HepG2 (cell line): ENCODE measurements at regions not wholly inside any gene's neighbourhood (a gene's known extent, or its start where the extent isn't known, plus 50 kb on each side); places are given as distances from the start of the nearest gene placed in this dataset.

Source experiments
- ATAC-seq: fragments of 200-7000 bp; cut with Tn5 transposase; 3 replicates; pipeline ENCODE4 v1.9.1; 2020; ENCODE audit warnings: mild to moderate bottlenecking, moderate library complexity
- BruUV-seq: library from RNA; stranded (reverse); fragments of 400-500 nt; replicated peaks from 2 replicates; lab custom pipeline; 2021; lab: Mats Ljungman, UMichigan
- CTCF ChIA-PET: fragments of 300-600 bp; formaldehyde crosslinking; extraction: SDS; loops from one replicate; lab custom pipeline; 2021; ENCODE audit warnings: low total read pairs, inconsistent platforms, low intra/inter-chr PET ratio; lab: Yijun Ruan, JAX
- POLR2A ChIA-PET: fragments of 350-600 bp; sonication (Branson Sonifier 250); formaldehyde crosslinking; loops from one replicate; lab custom pipeline; 2020; ENCODE audit warnings: antibody characterized with exemption, inconsistent platforms; lab: Yijun Ruan, JAX
- DNase-seq: peaks from one replicate; pipeline ENCODE4 v3.0.0-alpha.2; 2015; ENCODE audit warnings: low spot score
- FAIRE-seq: peaks from 3 replicates; lab custom pipeline; 2011; peaks lifted over from hg19 to GRCh38; lab: Jason Lieb, UNC
- H2AFZ ChIP-seq: one replicate; pipeline ENCODE4 v1.6.1; 2011; ENCODE audit warnings: low read length, inconsistent platforms
- H3K27ac ChIP-seq: fragments of 300-600 bp; 3 replicates; pipeline ENCODE4 v1.8.0; 2011; ENCODE audit warnings: mixed run types, mild to moderate bottlenecking, mixed read lengths, low read length, inconsistent platforms; ENCODE audit not compliant: insufficient read depth; ENCODE audit errors: extremely low read length
- H3K27me3 ChIP-seq, 2 experiments: fragments of 200-600 bp in 1 of 2; 2 replicates in 1 of 2; 3 replicates in 1 of 2; pipeline versions ENCODE4 v1.6.0 to v1.8.0; 2011; ENCODE audit warnings: low read length in 2 of 2, mild to moderate bottlenecking in 2 of 2, moderate library complexity in 2 of 2, inconsistent platforms in 1 of 2; ENCODE audit not compliant: insufficient read depth in 2 of 2, control insufficient read depth in 1 of 2
- H3K36me3 ChIP-seq, 2 experiments: fragments of 200-600 bp in 1 of 2; replicated peaks in 1 of 2; 2 replicates in 1 of 2; 3 replicates in 1 of 2; pipeline versions ENCODE4 v1.5.1 to v1.8.0; 2011; ENCODE audit warnings: low read length in 2 of 2, inconsistent platforms in 1 of 2; ENCODE audit not compliant: insufficient read depth in 2 of 2, control insufficient read depth in 1 of 2
- H3K4me1 ChIP-seq: 2 replicates; pipeline ENCODE4 v1.5.1; 2012; ENCODE audit warnings: low read length, inconsistent platforms; ENCODE audit not compliant: insufficient read depth
- H3K4me2 ChIP-seq: 2 replicates; pipeline ENCODE4 v1.6.0; 2011; ENCODE audit warnings: low read depth, low read length, inconsistent platforms
- H3K4me3 ChIP-seq, 3 experiments: fragments of 200-600 bp in 1 of 3; sonication (generic), shearing (Covaris generic) in 1 of 3; replicated peaks in 1 of 3; 2 replicates each; pipeline ENCODE4 v1.5.1; 2011 to 2016; ENCODE audit warnings: low read length in 3 of 3, inconsistent platforms in 2 of 3, low read depth in 2 of 3, mild to moderate bottlenecking in 2 of 3, control low read depth in 1 of 3, mixed read lengths in 1 of 3; ENCODE audit not compliant: insufficient read depth in 1 of 3
- H3K79me2 ChIP-seq: one replicate; pipeline ENCODE4 v1.6.1; 2011; ENCODE audit warnings: low read length, inconsistent platforms; ENCODE audit not compliant: insufficient read depth
- H3K9ac ChIP-seq: 2 replicates; pipeline ENCODE4 v1.6.0; 2011; ENCODE audit warnings: mild to moderate bottlenecking, low read depth, low read length, inconsistent platforms; ENCODE audit not compliant: insufficient read depth
- H3K9me3 ChIP-seq: 2 replicates; pipeline ENCODE4 v1.5.1; 2012; ENCODE audit warnings: mild to moderate bottlenecking, low read length
- H4K20me1 ChIP-seq: 2 replicates; pipeline ENCODE4 v1.6.0; 2011; ENCODE audit warnings: inconsistent platforms, mild to moderate bottlenecking, low read length, moderate library complexity; ENCODE audit not compliant: insufficient read depth
- FOSL2 ChIP-seq: sonication (generic); formaldehyde crosslinking; IDR thresholded peaks from 2 replicates; pipeline ENCODE4 v1.4.0; 2020; ENCODE audit warnings: missing genetic modification reagents
- FOXJ3 ChIP-seq: sonication (generic); formaldehyde crosslinking; IDR thresholded peaks from 2 replicates; pipeline ENCODE4 v1.4.0; 2020; ENCODE audit warnings: missing genetic modification reagents, mild to moderate bottlenecking, borderline replicate concordance
- JUND ChIP-seq: sonication (generic); formaldehyde crosslinking; IDR thresholded peaks from 2 replicates; pipeline ENCODE4 v1.8.0; 2022; ENCODE audit warnings: mild to moderate bottlenecking, missing genetic modification reagents
- MBD4 ChIP-seq: IDR thresholded peaks from 2 replicates; pipeline ENCODE4 v1.6.1; 2012; ENCODE audit warnings: low read length, inconsistent platforms, borderline replicate concordance
- NFKB2 ChIP-seq: sonication (generic); formaldehyde crosslinking; IDR thresholded peaks from 2 replicates; pipeline ENCODE4 v1.4.0; 2020; ENCODE audit warnings: missing genetic modification reagents, borderline replicate concordance
- NFYC ChIP-seq: IDR thresholded peaks from 2 replicates; pipeline ENCODE4 v1.6.1; 2016; ENCODE audit warnings: missing genetic modification reagents, missing compliant biosample characterization
- SIN3B ChIP-seq: fragments of 150-350 bp; IDR thresholded peaks from 2 replicates; pipeline ENCODE4 v1.6.1; 2014; ENCODE audit warnings: low read length
- SP5 ChIP-seq: IDR thresholded peaks from 2 replicates; pipeline ENCODE4 v1.6.1; 2016; ENCODE audit warnings: low read depth, borderline replicate concordance
- TARDBP ChIP-seq: sonication (generic); formaldehyde crosslinking; IDR thresholded peaks from 2 replicates; pipeline ENCODE4 v1.8.0; 2022; ENCODE audit warnings: mild to moderate bottlenecking, missing genetic modification reagents
- TCF12 ChIP-seq, 2 experiments: fragments of 450-650 bp in 1 of 2; sonication (generic) in 1 of 2; formaldehyde crosslinking in 1 of 2; IDR thresholded peaks; 2 replicates each; pipeline versions ENCODE4 v1.6.1 to v1.8.0; 2017 to 2022; ENCODE audit warnings: antibody characterized with exemption in 1 of 2, mild to moderate bottlenecking in 1 of 2, missing genetic modification reagents in 1 of 2, moderate library complexity in 1 of 2
- TMF1 ChIP-seq: sonication (generic); formaldehyde crosslinking; IDR thresholded peaks from 2 replicates; pipeline ENCODE4 v1.8.1; 2022; ENCODE audit warnings: low read depth, missing genetic modification reagents
- ZFP37 ChIP-seq: sonication (generic); formaldehyde crosslinking; IDR thresholded peaks from 2 replicates; pipeline ENCODE4 v1.4.0; 2020; ENCODE audit warnings: missing genetic modification reagents, borderline replicate concordance
- ZGPAT ChIP-seq: IDR thresholded peaks from 2 replicates; pipeline ENCODE4 v1.6.1; 2016; ENCODE audit warnings: mild to moderate bottlenecking
- ZNF225 ChIP-seq: sonication (generic); formaldehyde crosslinking; IDR thresholded peaks from 2 replicates; pipeline ENCODE4 v1.4.0; 2020; ENCODE audit warnings: mild to moderate bottlenecking, missing genetic modification reagents
- ZNF44 ChIP-seq: sonication (generic); formaldehyde crosslinking; IDR thresholded peaks from 2 replicates; pipeline ENCODE4 v1.5.1; 2020; ENCODE audit warnings: mild to moderate bottlenecking, missing genetic modification reagents
- WGBS: methylation state at CpG from one replicate; pipeline ENCODE4 v1.1.6; 2017; ENCODE audit warnings: low lambda C conversion rate; 5-methylcytosine and 5-hydroxymethylcytosine counted together
- in situ Hi-C: cut with HindIII; loops from 2 replicates; pipeline ENCODE4 v1.10.0; 2017; ENCODE audit warnings: low pct_unique_long_range_greater_than_20kb; ENCODE audit not compliant: extremely low pct_ligation_motif_present
- intact Hi-C: fragments of 100-400 bp; cut with micrococcal nuclease; formaldehyde crosslinking; loops from one replicate; pipeline ENCODE4 v1.10.0; 2022; ENCODE audit not compliant: unreplicated experiment
- TF ChIP-seq, protein P1 (sequence below): sonication (generic); formaldehyde crosslinking; IDR thresholded peaks from 2 replicates; pipeline ENCODE4 v1.4.0; 2020; ENCODE audit warnings: missing genetic modification reagents

DNA sequence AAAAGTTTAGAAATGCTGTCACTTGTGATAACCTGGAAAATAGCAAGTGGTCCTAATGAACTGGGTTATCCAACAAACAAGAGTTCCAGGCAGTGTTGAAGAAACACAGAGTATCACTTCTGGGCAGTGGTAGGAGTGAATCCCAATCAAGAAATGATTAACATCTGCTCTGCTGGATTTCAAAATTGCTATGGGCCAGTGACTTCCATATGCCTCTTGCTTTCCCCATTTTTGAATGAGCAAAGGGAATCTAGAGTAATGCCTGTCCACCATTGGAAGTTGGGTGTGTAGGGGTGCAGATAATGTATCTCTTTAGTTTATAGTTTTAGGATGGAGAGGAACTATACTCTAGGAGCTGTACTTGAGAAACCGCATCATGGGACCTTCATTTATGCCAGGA, 236.5 kb downstream of the RPLP1 start:
- Histone ChIP-seq H3K9ac (no peak overlapping the region), H3K79me2 (no peaks in the 10 kb centered on the region), H3K4me2 (no peak overlapping the region), H3K4me1 (no peaks in the 10 kb centered on the region), H3K9me3 (peaks cover 10% of the 10 kb centered on the region), H2AFZ (no peak overlapping the region)
- ATAC-seq, result no peak
- 13% methylated on average over 1 of the region's 1 CpG for WGBS
- intact Hi-C loops (no loop called here), in situ Hi-C loops (no loop called here)
- TF ChIP-seq ZNF225 (no peak), SP5 (no peak), TMF1 (no peak), NFYC (CRISPR knock-in tag) (no peak), JUND (CRISPR knock-in tag) (no peak)
- TF ChIP-seq, all 625 proteins: peak for 0
- H3K4me3 ChIP-seq, result no peak overlapping the region
- CTCF ChIA-PET, result no interaction called here
- no peaks in the 10 kb centered on the region for H4K20me1 ChIP-seq
- DNase-seq (no peak), FAIRE-seq (no peak)
- H3K27me3 ChIP-seq, result peaks cover 0 to 13% of the 10 kb centered on the region in 2 experiments; a peak in 2 of 5 replicates
- BruUV-seq, result no TSS peak
- POLR2A ChIA-PET, result no interaction called here
- no peaks in the 10 kb centered on the region for H3K36me3 ChIP-seq
- H3K27ac ChIP-seq, result no peak overlapping the region

DNA sequence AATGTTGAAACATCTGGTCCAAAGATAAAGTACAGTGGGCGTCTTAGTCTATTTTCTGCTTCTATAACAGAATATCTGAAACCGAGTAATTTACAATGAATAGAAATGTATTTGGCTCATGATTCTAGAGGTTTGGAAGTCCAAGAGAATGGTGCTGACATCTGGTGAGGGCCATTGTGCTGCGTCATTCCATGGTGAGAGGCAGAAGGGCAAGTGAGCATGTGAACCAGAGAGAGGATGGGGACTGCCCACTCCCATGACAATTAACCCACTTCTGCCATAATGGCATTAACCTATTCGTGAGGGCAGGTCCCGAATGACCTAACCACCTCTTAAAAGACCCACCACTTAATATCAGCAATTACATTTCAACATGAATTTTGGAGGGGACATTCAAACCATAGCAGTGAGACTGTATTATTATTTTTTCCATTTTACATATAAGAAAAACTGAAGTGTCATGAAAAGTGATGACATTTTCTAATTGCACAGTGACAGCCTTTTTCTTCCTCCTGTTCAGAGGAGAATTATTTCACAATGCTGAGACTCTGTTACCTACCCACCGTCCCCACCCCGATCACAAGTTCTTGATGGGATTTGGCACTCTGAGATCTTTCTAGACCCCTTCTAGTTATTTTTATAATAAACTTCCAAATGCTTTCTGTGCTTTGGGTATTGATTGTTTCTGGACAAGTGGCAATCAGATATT, 238.8 kb downstream of the RPLP1 start:
- BruUV-seq, result no TSS peak
- POLR2A ChIA-PET, result no interaction called here
- WGBS, result 1% methylated on average over 7 of the region's 7 CpGs
- in situ Hi-C loops (no loop called here), intact Hi-C loops (no loop called here)
- H3K36me3 ChIP-seq, result no peaks in the 10 kb centered on the region
- H3K4me2 ChIP-seq, result no peak overlapping the region
- H3K4me3 ChIP-seq, result no peak overlapping the region
- DNase-seq (no peak), ATAC-seq (no peak), FAIRE-seq (no peak)
- H3K4me1 ChIP-seq, result no peaks in the 10 kb centered on the region
- H4K20me1 ChIP-seq, result no peaks in the 10 kb centered on the region
- no peak overlapping the region for H3K27ac ChIP-seq
- no peak overlapping the region for H3K9ac ChIP-seq
- H3K9me3 ChIP-seq, result peaks cover 10% of the 10 kb centered on the region
- TF ChIP-seq FOSL2 (CRISPR knock-in tag) (no peak), ZFP37 (CRISPR knock-in tag) (no peak), FOXJ3 (CRISPR knock-in tag) (no peak), ZGPAT (CRISPR knock-in tag) (no peak), ZNF44 (CRISPR knock-in tag) (no peak), SIN3B (no peak), MBD4 (no peak), TARDBP (CRISPR knock-in tag) (no peak), NFKB2 (CRISPR knock-in tag) (no peak), TCF12 (IDR thresholded peaks at IDR 0.05) (no peak), TCF12 (CRISPR knock-in tag; IDR thresholded peaks at IDR 0.05) (no peak)
- TF ChIP-seq, protein P1, sequence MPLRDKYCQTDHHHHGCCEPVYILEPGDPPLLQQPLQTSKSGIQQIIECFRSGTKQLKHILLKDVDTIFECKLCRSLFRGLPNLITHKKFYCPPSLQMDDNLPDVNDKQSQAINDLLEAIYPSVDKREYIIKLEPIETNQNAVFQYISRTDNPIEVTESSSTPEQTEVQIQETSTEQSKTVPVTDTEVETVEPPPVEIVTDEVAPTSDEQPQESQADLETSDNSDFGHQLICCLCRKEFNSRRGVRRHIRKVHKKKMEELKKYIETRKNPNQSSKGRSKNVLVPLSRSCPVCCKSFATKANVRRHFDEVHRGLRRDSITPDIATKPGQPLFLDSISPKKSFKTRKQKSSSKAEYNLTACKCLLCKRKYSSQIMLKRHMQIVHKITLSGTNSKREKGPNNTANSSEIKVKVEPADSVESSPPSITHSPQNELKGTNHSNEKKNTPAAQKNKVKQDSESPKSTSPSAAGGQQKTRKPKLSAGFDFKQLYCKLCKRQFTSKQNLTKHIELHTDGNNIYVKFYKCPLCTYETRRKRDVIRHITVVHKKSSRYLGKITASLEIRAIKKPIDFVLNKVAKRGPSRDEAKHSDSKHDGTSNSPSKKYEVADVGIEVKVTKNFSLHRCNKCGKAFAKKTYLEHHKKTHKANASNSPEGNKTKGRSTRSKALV (CRISPR knock-in tag), result no peak
- no peak overlapping the region for H2AFZ ChIP-seq
- peaks cover 3 to 29% of the 10 kb centered on the region in 2 experiments; a peak in 3 of 5 replicates for H3K27me3 ChIP-seq
- no peaks in the 10 kb centered on the region for H3K79me2 ChIP-seq
- CTCF ChIA-PET, result no interaction called here
